K562 (cell line): ENCODE measurements at regions not wholly inside any gene's neighbourhood (a gene's known extent, or its start where the extent isn't known, plus 50 kb on each side); places are given as distances from the start of the nearest gene placed in this dataset.

Experiments used
- CBX5 ChIP-seq: IDR thresholded peaks from 2 replicates; pipeline ENCODE4 v1.6.1; 2014; ENCODE audit warnings: low read depth, borderline replicate concordance
- MYBL2 ChIP-seq, 2 experiments: fragments of 450-650 bp in 1 of 2; sonication (generic) in 1 of 2; formaldehyde crosslinking in 1 of 2; IDR thresholded peaks; 2 replicates each; pipeline versions ENCODE4 v1.6.1 to v1.8.1; 2017 to 2022; ENCODE audit warnings: borderline replicate concordance in 1 of 2, inconsistent platforms in 1 of 2, low read depth in 1 of 2, mild to moderate bottlenecking in 1 of 2, missing genetic modification reagents in 1 of 2, moderate library complexity in 1 of 2
- NR4A1 ChIP-seq, 2 experiments: fragments of 250-450 bp in 1 of 2; fragments of 450-650 bp in 1 of 2; sonication (Bioruptor Pico) in 1 of 2; IDR thresholded peaks; 2 replicates each; pipeline versions ENCODE4 v1.4.0 to v1.6.1; 2016 to 2020; ENCODE audit warnings: mild to moderate bottlenecking in 2 of 2, missing compliant biosample characterization in 1 of 2, missing genetic modification characterization in 1 of 2, moderate library complexity in 1 of 2
- ZBTB49 ChIP-seq: sonication (generic); formaldehyde crosslinking; IDR thresholded peaks from 2 replicates; pipeline ENCODE4 v1.8.0; 2022; ENCODE audit warnings: missing genetic modification reagents, mild to moderate bottlenecking, borderline replicate concordance

DNA sequence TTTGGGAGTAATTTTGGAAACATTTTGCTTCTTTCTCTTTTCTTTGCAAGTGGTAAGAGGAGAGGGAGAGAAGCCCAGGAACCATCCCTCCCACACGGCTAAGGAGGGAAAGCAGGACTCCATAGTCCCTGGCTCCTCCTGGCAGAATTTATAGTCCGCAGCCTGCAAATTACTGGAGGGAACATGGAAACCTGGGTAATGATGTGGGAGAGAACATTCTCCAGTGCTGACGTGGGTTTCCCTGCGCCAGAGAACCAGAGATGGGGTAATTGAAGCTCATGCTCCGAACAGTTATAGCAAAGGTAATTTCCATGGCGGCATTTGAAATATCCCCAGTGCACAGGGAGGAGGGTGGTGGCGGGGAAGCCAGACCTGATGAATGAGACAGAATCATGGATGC, 320.4 kb downstream of the RPS24 start:
- no peak for TF ChIP-seq MYBL2 (IDR thresholded peaks at IDR 0.05; ENCODE audit: low read depth)
- no peak for TF ChIP-seq MYBL2 (CRISPR knock-in tag; IDR thresholded peaks at IDR 0.05; ENCODE audit: borderline replicate concordance)
- no peak for TF ChIP-seq CBX5
- TF ChIP-seq ZBTB49 (CRISPR knock-in tag), result no peak
- TF ChIP-seq NR4A1 (CRISPR knock-in tag; IDR thresholded peaks at IDR 0.05), result no peak
- TF ChIP-seq NR4A1 (tag; IDR thresholded peaks at IDR 0.05), result no peak
